Naive B cell (primary cell): ENCODE measurements at regions not wholly inside any gene's neighbourhood (a gene's known extent, or its start where the extent isn't known, plus 50 kb on each side); places are given as distances from the start of the nearest gene placed in this dataset.
"Not testable (repeated sequence)": the region's sequence is repeated elsewhere in the genome, so short reads cannot be mapped to it uniquely, and the experiment has no call there.

Experiments used
- ATAC-seq, 2 donors: fragments of 150-1000 bp; cut with Tn5 transposase; 2 replicates each; pipeline ENCODE4 v1.10.0; 2021; ENCODE audit warnings: low read depth in 2 of 2, mild to moderate bottlenecking in 2 of 2, moderate library complexity in 2 of 2
- DNase-seq: peaks from one replicate; pipeline ENCODE4 v3.0.0; 2022
- H3K27ac Mint-ChIP-seq, 6 donors: one replicate each; pipeline ENCODE4 v1.8.0; 2020 to 2022; ENCODE audit warnings: mild to moderate bottlenecking in 6 of 6, mixed read lengths in 6 of 6, moderate library complexity in 5 of 6, inconsistent platforms in 2 of 6
- H3K27me3 Mint-ChIP-seq, 3 donors: one replicate each; pipeline ENCODE4 v1.8.0; 2021 to 2022; ENCODE audit warnings: mixed read lengths in 3 of 3, mild to moderate bottlenecking in 1 of 3
- H3K36me3 Mint-ChIP-seq, 2 donors: one replicate each; pipeline ENCODE4 v1.8.0; 2020 to 2022; ENCODE audit warnings: mixed read lengths in 2 of 2, inconsistent platforms in 1 of 2, mild to moderate bottlenecking in 1 of 2
- H3K4me1 Mint-ChIP-seq, 3 donors: one replicate each; pipeline ENCODE4 v1.8.0; 2020 to 2022; ENCODE audit warnings: mixed read lengths in 3 of 3, inconsistent platforms in 1 of 3, mild to moderate bottlenecking in 1 of 3, moderate library complexity in 1 of 3
- H3K4me3 Mint-ChIP-seq, 8 donors: one replicate each; pipeline ENCODE4 v1.8.0; 2020 to 2022; ENCODE audit warnings: mild to moderate bottlenecking in 8 of 8, mixed read lengths in 8 of 8, moderate library complexity in 8 of 8, inconsistent platforms in 2 of 8
- H3K9me3 Mint-ChIP-seq, 7 donors: one replicate each; pipeline ENCODE4 v1.8.0; 2020 to 2022; ENCODE audit warnings: mixed read lengths in 7 of 7, mild to moderate bottlenecking in 5 of 7, inconsistent platforms in 2 of 7, moderate library complexity in 1 of 7

DNA sequence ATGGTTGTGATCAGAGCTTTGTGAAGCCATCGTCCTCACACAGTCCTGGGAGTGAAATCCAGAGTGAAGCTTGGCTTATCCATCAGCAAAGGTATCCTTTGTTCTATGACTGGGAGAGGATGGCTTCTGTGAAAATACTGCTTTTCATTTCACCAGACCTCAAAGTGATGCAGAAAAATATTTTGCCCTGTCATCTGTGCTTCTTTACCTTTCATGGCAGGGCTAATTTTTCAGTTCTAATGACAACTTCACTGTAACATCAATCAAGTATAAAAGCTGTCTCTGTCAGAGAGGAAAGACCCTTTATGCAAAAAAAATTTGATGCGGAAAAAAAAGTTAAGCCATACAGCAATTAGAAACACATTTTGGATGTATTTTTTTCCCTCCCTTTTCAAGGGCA is 468.1 kb upstream of the ADARB2 start:
- DNase-seq (no peak), ATAC-seq (no peak)
- Mint-ChIP-seq H3K36me3 (no peaks in the 10 kb centered on the region), H3K27me3 (peaks cover 10 to 28% (median 12%) of the 10 kb centered on the region in 3 donors), H3K9me3 (peaks cover 0 to 2% (median 0%) of the 10 kb centered on the region in 7 donors), H3K27ac (no peak overlapping the region), H3K4me1 (no peaks in the 10 kb centered on the region), H3K4me3 (no peak overlapping the region)

DNA sequence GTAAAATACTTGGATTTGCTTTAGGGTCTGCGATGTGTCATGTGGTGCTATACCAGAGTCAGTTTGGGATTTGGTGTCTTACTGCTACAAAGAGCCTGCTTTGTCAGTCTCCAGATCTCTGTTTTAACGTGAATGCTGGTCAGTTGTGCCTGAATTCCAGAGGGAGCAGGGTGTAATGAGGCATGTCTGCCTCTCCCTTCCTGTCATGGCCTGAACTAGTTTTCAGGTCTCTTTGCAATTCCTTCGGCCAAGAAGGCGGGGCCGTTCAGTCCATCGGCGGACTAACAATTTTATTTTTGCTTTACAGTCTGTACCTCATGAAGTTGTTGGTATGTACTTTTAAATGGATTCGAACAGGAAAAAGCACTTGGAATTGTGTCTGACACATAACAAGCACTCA is 465.1 kb upstream of the ADARB2 start:
- no peak overlapping the region for H3K27ac Mint-ChIP-seq
- H3K36me3 Mint-ChIP-seq: no peaks in the 10 kb centered on the region
- H3K9me3 Mint-ChIP-seq: peaks cover 0 to 9% (median 7%) of the 10 kb centered on the region in 7 donors
- no peak overlapping the region for H3K4me3 Mint-ChIP-seq
- no peaks in the 10 kb centered on the region for H3K4me1 Mint-ChIP-seq
- H3K27me3 Mint-ChIP-seq: peaks cover 6 to 20% (median 6%) of the 10 kb centered on the region in 3 donors
- no peak for DNase-seq
- no peak for ATAC-seq

DNA sequence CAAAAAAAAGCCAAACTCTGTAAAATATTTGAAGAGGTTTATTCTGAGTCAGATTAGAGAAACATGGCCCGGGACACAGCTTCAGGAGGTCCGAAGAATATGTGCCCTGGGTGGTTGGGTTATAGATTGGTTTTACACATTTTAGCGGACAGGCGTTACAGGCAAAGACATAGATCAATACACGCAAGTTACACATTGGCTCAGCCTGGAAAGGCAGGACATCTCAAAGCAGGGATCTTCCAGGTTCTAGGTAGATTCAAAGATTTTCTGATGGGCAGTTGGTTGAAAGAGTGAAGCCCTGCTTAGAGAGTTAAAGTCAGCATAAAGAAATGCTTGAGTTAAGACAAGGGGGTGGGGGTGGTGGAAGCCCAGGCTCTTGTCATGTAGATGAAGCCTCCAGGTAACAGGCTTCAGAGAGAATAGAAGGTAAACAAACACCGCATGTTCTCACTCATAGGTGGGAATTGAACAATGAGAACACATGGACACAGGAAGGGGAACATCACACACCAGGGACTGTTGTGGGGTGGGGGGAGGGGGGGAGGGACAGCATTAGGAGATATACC is 464.3 kb upstream of the ADARB2 start:
- no peak for ATAC-seq
- Mint-ChIP-seq H3K27me3 (peaks cover 10 to 24% (median 11%) of the 10 kb centered on the region in 3 donors), H3K27ac (no peak overlapping the region), H3K4me1 (no peaks in the 10 kb centered on the region), H3K36me3 (peaks cover 0 to 5% of the 10 kb centered on the region in 2 donors), H3K9me3 (peaks cover 4 to 14% (median 12%) of the 10 kb centered on the region in 7 donors), H3K4me3 (no peak overlapping the region)
- DNase-seq: no peak

DNA sequence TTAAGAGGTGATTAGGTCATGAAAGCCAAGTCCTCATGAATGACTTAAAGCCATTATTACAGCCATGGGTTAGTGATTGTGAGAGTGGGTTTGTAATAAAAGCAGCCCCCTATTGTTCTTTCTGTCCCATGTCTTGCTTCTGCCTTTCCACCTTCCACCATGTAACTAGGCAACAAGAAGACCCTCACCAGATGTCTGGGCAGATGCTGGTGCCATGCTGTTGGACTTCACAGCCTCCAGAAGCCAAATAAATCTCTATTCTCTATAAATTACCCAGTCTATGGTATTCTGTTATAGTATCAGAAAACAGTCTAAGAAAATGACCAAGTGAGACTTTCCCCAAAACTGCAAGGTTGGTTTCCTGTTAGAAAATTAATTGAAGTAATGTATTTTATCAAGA is 460.3 kb upstream of the ADARB2 start:
- peaks cover 6 to 19% (median 14%) of the 10 kb centered on the region in 7 donors for H3K9me3 Mint-ChIP-seq
- no peak for DNase-seq
- H3K27me3 Mint-ChIP-seq: peaks cover 11 to 26% (median 20%) of the 10 kb centered on the region in 3 donors
- no peak for ATAC-seq
- H3K27ac Mint-ChIP-seq: no peak overlapping the region
- peaks cover 0 to 9% of the 10 kb centered on the region in 2 donors for H3K36me3 Mint-ChIP-seq
- no peak overlapping the region for H3K4me3 Mint-ChIP-seq
- no peaks in the 10 kb centered on the region for H3K4me1 Mint-ChIP-seq

DNA sequence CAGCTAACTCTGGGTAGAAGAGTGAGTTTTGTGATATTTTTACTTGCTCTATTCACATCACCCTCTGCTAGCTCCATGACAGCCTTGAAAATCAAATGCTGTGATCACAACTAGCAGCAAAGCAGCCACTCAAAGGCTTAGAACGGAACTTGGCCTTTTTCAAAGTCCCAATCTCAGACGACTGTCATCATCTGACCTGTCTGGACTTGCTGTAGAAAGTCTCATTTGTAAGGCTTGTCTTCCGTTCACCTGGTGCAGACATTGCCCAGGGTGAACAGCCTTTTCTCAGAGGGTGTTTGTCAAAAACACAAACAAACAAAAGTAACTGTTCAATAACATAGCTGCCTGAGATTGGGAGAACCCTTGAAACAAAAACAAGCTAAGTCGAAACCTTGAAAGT is 458.9 kb upstream of the ADARB2 start:
- no peak for ATAC-seq
- Mint-ChIP-seq H3K9me3 (peaks cover 7 to 19% (median 14%) of the 10 kb centered on the region in 7 donors), H3K4me3 (no peak overlapping the region), H3K27ac (no peak overlapping the region), H3K27me3 (peaks cover 10 to 28% (median 15%) of the 10 kb centered on the region in 3 donors), H3K36me3 (peaks cover 0 to 9% of the 10 kb centered on the region in 2 donors), H3K4me1 (no peaks in the 10 kb centered on the region)
- no peak for DNase-seq

DNA sequence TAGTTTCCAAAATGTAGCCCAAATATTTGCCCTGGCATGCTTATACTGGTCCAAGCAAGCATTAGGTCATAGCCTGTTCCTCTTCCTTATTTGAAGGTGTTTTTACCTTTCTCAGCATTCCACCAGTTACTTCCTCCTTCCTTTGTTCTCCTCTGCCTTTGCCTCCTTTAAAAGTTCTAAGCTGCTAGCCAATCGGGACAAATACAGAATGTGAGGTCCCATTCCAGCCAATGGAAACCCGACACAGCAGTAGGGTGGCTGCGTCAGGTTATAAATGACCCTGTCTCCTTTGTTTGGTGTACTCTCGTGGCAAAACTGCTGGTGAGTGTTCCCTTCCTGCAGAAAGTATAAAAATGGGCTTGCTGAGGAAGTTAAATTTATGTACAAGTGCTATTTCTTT is 452.0 kb upstream of the ADARB2 start:
- not testable (repeated sequence) for H3K4me1 Mint-ChIP-seq, H3K36me3 Mint-ChIP-seq, H3K9me3 Mint-ChIP-seq, H3K4me3 Mint-ChIP-seq, DNase-seq, ATAC-seq, H3K27ac Mint-ChIP-seq
- peaks cover 0 to 22% (median 4%) of the 10 kb centered on the region in 3 donors for H3K27me3 Mint-ChIP-seq

DNA sequence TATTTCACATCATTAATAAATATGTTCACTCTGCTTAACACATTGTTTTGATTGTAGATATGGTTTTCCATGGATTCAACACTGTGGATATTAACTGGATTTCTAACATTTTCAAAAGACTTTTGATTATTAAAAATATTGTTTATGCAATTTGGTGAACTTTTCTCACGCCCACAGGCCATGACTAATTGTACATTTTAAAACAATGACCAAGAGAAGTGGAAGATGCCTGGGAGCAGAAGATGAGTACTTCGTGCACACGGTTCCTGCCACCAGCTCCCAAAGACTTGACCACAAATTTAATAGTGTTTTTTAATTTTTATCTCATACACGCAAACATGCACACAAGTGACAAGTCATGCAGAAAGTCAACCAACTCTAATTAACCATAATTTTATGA is 451.0 kb upstream of the ADARB2 start:
- Mint-ChIP-seq H3K9me3 (peaks cover 1 to 5% (median 4%) of the 10 kb centered on the region in 7 donors), H3K36me3 (no peaks in the 10 kb centered on the region), H3K4me3 (no peak overlapping the region), H3K4me1 (no peaks in the 10 kb centered on the region), H3K27ac (no peak overlapping the region), H3K27me3 (peaks cover 0 to 22% (median 0%) of the 10 kb centered on the region in 3 donors)
- ATAC-seq: no peak
- no peak for DNase-seq

DNA sequence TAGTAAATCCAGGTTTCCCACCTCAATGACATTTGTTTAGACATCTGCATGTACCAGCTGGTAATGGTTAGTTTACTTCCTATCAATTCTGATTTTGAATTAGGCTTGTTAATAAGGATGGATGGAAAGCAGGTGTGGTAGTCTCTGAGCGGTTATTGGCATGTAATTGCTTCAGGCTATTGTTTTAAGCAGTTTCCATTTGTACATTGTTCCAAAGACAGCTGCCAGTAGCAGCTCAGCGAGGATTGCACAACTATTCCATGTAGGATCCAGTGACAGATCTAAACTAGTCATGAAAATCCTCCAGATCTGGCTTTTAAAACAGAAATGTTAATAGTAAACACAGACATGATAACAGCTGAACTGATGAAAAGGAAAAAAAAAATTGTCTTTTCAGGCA is 436.0 kb upstream of the ADARB2 start:
- ATAC-seq (no peak), DNase-seq (no peak)
- no peaks in the 10 kb centered on the region for H3K4me1 Mint-ChIP-seq
- H3K9me3 Mint-ChIP-seq: no peaks in the 10 kb centered on the region
- H3K4me3 Mint-ChIP-seq: no peak overlapping the region
- no peaks in the 10 kb centered on the region for H3K36me3 Mint-ChIP-seq
- H3K27me3 Mint-ChIP-seq: peaks cover 6 to 22% (median 16%) of the 10 kb centered on the region in 3 donors
- H3K27ac Mint-ChIP-seq: no peak overlapping the region

DNA sequence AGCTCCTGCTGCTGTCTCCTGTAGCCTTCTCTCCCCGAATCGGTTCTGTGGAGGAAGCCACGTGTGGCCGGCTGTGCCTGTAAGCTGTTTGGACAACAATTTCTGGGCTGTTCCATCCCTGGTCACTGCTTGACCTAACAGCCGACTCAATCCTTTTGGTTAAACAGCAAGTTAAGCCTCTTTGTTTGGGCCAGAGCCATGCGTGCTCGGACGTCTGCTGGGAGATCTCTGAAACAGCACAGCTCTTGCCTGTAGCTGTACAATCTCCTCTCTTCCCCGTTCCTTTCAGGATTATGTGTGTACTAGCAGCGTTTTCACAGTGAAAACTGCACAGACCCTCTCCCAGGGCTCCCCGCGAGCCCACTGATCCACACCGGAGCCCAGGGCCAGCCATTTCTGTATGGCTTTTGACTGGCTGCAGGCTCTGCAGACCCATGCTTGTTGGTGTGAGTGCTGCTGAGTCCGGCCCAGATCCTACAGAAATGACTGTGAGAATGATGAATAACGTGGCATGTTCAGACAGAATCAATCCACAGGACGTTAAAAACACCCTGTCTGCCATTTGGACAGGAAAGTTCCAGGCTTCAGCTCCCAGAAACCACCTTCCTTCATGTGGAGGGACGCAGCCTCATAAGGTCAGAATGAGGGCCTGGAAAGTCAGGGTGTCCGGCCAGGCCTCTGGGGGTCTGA is 428.6 kb upstream of the ADARB2 start:
- peaks cover 0 to 7% (median 0%) of the 10 kb centered on the region in 7 donors for H3K9me3 Mint-ChIP-seq
- H3K4me1 Mint-ChIP-seq: no peaks in the 10 kb centered on the region
- no peak overlapping the region for H3K4me3 Mint-ChIP-seq
- peaks cover 3 to 9% (median 5%) of the 10 kb centered on the region in 3 donors for H3K27me3 Mint-ChIP-seq
- no peak for DNase-seq
- no peaks in the 10 kb centered on the region for H3K36me3 Mint-ChIP-seq
- no peak for ATAC-seq
- peak overlapping the region in 1 of 6 donors; percentile 55 for H3K27ac Mint-ChIP-seq

DNA sequence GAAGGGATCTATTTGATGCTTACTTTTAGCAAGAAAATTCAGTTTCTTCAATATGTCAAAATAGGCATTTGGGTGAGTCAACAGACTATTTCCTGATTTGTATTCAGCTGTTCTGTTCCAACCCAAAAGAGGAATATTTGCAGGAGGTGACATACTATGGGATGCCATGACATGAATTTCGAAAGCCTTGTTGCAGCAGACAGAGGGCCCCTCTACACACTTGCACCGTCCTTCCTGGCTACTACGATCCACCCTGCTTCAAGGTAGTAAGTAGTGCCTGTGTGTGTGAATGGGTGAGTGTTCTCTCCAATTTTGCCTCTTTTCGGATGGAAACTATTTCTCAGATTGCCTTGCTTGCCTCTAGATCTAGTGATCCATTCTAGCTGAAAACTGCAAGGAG is 413.0 kb upstream of the ADARB2 start:
- H3K36me3 Mint-ChIP-seq: no peaks in the 10 kb centered on the region
- peaks cover 21 to 32% (median 29%) of the 10 kb centered on the region in 3 donors for H3K27me3 Mint-ChIP-seq
- DNase-seq (no peak), ATAC-seq (no peak)
- H3K9me3 Mint-ChIP-seq: no peaks in the 10 kb centered on the region
- H3K4me3 Mint-ChIP-seq: no peak overlapping the region
- no peaks in the 10 kb centered on the region for H3K4me1 Mint-ChIP-seq
- H3K27ac Mint-ChIP-seq: no peak overlapping the region

DNA sequence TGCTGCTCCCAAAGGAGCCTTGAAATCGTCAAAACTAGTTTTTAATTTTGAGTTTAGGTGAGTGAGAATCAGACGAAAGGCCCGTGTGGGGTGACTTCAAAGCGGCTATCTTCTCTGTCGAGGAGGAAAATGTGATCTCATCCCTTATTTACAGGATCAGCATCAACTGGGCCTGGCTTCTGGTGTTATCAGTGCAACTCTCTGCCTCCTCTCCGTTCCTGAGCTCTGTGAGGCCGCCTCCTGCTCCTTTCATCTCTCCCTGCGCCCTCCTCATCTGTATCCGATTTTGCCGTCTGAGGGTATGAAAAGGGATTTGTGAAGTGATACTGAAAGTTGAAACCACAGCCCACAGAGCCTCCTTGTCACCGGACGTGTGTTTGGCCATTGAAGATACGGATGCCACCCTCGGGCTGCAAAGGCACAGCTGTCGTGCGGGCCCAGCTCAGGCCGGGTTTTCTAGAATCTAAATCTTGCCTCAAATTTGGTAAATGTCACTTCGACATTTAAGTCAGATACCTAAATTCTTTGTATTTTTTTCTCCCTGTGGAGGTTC is 408.7 kb upstream of the ADARB2 start:
- H3K36me3 Mint-ChIP-seq: no peaks in the 10 kb centered on the region
- H3K4me3 Mint-ChIP-seq: no peak overlapping the region
- ATAC-seq (no peak), DNase-seq (no peak)
- H3K27me3 Mint-ChIP-seq: peaks cover 26 to 41% (median 39%) of the 10 kb centered on the region in 3 donors
- no peak overlapping the region for H3K27ac Mint-ChIP-seq
- H3K4me1 Mint-ChIP-seq: no peaks in the 10 kb centered on the region
- H3K9me3 Mint-ChIP-seq: no peaks in the 10 kb centered on the region

DNA sequence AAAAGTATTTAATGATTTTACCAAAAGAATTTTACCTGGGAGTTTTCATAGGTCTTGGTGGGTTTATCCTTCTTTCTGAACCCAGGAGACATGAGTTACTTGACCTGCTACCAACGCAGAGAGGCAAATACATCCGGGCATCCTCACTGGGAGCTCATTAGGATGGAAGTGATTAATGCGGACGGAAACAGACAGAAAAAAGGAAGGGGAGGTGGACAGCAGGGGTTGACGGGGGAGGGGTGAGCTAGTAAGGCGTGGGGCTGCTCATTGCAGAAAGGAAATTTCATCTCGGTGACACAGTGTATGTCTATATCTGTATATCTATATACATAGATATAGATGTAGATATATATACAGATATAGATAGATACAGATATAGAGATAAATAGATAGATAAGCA is 408.2 kb upstream of the ADARB2 start:
- ATAC-seq (no peak), DNase-seq (no peak)
- no peak overlapping the region for H3K27ac Mint-ChIP-seq
- no peak overlapping the region for H3K4me3 Mint-ChIP-seq
- no peaks in the 10 kb centered on the region for H3K4me1 Mint-ChIP-seq
- no peaks in the 10 kb centered on the region for H3K36me3 Mint-ChIP-seq
- H3K9me3 Mint-ChIP-seq: no peaks in the 10 kb centered on the region
- peaks cover 26 to 37% (median 36%) of the 10 kb centered on the region in 3 donors for H3K27me3 Mint-ChIP-seq

DNA sequence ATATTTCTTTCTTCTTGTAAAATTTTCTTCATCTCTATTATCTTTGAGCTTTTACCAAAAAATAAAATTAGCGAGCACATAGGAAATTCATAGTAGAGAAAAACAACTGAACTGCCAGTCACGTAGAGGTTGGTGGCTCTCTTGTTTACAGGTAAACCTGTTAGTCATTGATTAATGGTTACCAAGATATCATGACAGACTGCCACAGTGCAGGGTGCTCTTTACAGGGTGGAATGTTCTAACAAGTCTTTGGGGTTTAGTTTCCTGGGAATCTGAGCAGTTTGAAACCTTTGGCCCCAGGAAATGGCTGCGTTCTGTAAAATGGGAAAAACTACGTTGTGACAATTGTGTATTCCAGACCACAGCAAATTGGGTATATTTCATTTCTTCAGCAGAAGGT is 407.3 kb upstream of the ADARB2 start:
- Mint-ChIP-seq H3K36me3 (no peaks in the 10 kb centered on the region), H3K9me3 (no peaks in the 10 kb centered on the region), H3K4me1 (no peaks in the 10 kb centered on the region), H3K27me3 (peaks cover 26 to 38% (median 34%) of the 10 kb centered on the region in 3 donors), H3K4me3 (no peak overlapping the region), H3K27ac (no peak overlapping the region)
- ATAC-seq (no peak), DNase-seq (no peak)

DNA sequence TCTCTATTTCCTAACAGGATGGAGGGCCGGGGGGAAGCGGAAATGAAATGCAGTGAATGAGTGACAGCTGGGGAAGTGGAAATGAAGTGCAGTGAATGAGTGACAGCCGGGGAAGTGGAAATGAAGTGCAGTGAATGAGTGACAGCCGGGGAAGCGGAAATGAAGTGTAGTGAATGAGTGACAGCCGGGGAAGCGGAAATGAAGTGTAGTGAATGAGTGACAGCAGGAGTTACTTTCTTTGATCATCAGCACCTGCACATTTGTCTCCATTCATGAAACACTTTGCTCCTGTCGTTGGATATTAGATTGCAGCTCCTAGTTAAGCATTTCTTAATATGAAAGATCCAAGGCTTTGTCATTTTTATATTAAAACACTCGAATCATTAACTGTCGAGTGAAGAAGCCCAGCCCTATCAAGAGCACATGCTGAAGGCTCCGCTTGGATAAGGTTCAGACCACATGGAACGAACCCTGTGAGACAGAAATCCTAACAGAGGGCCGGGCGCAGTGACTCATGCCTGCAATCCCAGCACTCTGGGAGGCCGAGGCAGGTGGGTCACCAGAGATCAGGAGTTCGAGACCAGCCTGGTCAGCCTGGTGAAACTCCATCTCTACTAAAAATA is 406.0 kb upstream of the ADARB2 start:
- peak overlapping the region in 1 of 6 donors; percentile 1 for H3K27ac Mint-ChIP-seq
- no peak overlapping the region for H3K4me3 Mint-ChIP-seq
- H3K9me3 Mint-ChIP-seq: no peaks in the 10 kb centered on the region
- H3K4me1 Mint-ChIP-seq: no peaks in the 10 kb centered on the region
- DNase-seq (no peak), ATAC-seq (no peak)
- H3K36me3 Mint-ChIP-seq: no peaks in the 10 kb centered on the region
- H3K27me3 Mint-ChIP-seq: peaks cover 26 to 37% (median 31%) of the 10 kb centered on the region in 3 donors
